Activated CD4-positive, alpha-beta T cell treated with anti-CD3 and anti-CD28 coated beads, Interleukin-2, Interleukin-6, amounts not matched to agents 100 ng/mL and 50 ng/mL, durations not matched to agents 16 hours and 8 hours (primary cell): ENCODE measurements at regions not wholly inside any gene's neighbourhood (a gene's known extent, or its start where the extent isn't known, plus 50 kb on each side); places are given as distances from the start of the nearest gene placed in this dataset.
"Not testable (repeated sequence)": the region's sequence is repeated elsewhere in the genome, so short reads cannot be mapped to it uniquely, and the experiment has no call there.

Source experiments
- DNase-seq: peaks from one replicate; pipeline ENCODE4 v3.0.0-alpha.2; 2020

DNA sequence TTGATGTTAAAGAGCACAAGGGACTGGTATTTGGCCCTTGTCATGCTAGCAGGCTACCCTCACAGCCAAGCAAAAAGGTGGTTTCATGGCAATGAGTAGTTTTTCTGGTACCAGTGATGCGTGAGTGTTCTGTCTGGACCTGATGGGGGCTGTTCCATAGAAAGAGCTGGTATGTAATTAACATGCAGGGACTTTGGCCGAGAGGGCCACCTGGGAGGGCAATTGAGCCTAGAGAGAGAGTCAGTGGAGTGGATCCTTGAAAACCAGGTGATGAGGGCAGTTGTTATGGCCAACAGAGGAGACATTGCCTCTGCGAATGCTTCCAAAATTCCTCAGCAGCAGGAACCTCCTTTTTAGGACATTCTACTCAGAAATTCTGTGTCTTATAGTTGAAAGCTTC lies 383.3 kb downstream of the PSAT1 start:
- DNase-seq: no peak

DNA sequence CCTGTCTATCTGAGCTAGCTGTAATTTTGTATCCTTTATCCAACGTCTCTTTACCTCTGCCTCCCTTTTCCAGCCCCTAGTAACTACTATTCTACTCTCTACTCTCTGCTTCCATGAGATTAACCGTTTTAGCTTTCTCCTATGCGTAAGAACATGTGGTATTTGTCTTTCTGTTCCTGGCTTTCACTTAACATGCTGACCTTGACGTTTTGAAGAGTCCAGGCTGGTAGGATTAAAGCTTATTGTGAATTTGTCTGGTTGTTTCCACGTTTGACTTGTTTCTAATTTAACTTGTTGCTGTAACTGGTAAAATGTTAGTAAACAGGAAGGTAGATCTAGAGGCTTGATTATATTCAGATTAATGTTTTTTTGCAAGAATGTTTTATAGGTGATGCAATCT lies 385.3 kb downstream of the PSAT1 start:
- no peak for DNase-seq

- no peak for DNase-seq
Observed at GRCh38 chr9:78685471-78685870, 388.5 kb downstream of the PSAT1 start.

DNA sequence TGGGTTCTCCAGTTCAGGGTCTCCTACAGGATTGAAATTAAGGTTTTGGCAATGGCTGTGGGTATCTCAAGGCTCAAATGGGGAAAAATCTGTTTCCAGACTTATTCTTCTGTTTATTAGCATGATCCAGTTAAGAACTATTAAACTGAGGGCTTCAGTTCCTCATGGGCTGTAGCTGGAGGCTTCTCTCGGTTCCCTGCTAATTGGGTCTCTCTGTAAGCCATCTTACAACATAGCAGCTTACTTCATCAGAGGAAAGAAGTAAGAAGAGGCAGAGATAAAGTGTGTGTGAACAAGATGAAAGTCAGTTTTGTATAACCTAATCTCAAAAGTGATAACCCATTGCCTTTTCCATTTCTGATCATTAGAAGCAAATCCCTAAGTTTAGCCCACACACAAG lies 391.9 kb downstream of the PSAT1 start:
- no peak for DNase-seq

DNA sequence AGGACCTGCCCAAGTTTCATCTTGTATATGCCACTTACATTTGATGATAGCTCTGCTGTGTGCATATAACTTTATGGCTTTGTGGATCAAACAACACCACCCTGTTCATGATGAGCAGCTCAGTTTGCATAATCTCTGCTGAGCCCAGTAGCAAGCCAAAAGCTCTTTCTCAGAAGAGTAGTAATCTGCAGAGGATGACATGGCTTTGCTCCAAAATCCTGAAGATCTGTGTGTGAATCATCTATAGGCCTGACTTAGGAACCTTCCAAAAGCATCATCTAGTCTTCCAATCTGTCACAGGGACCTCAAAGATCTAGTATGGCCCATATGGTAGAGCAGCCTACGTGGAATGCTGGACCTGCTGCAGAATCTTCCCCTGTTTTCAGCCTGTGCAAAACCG lies 394.6 kb downstream of the PSAT1 start:
- DNase-seq: no peak

DNA sequence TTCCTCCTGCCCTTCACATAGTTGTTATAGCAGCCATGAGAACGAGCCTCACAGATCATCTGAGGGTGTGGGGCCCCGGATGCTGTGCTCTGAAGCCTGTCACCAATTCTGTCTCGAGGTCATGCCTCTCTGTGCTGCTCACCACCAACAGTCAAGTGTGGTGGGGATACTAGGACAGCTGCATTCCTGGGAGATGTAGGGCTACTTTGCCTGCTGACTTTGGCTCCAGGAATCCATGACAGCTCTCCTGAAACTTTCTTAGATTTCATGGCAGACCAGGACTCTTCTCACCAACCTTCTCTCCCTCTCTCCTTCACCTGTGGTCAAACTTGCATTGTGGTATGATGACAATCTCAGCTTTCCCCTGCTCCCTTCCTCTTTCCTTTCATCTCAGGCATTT lies 395.9 kb downstream of the PSAT1 start:
- DNase-seq: no peak

DNA sequence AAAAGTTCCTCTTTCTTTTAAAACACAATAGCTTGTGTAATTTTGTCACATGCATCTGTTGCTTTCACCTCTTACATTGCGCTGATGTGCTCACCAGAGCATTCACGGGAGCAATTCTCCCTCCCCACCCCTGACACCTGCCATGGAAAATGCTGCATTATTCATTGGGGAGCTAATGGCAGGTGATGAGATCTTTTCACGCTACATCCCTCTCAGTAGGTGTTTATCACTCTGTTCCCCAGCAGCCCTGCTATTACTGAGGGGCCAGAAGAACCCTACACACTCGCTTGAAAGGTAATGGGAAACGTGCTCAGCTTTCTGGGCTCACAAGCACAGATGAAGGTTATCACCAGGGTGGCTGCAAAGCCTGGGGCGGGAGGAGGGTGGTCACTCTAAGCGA lies 398.0 kb downstream of the PSAT1 start:
- no peak for DNase-seq

- no peak for DNase-seq
Observed at GRCh38 chr9:78695519-78695918, 398.6 kb downstream of the PSAT1 start.

GRCh38 chr9:78697618-78698017 lies 400.7 kb downstream of the PSAT1 start:
- no peak for DNase-seq

- DNase-seq: no peak
Observed at GRCh38 chr9:78698371-78698770, 401.4 kb downstream of the PSAT1 start.

DNA sequence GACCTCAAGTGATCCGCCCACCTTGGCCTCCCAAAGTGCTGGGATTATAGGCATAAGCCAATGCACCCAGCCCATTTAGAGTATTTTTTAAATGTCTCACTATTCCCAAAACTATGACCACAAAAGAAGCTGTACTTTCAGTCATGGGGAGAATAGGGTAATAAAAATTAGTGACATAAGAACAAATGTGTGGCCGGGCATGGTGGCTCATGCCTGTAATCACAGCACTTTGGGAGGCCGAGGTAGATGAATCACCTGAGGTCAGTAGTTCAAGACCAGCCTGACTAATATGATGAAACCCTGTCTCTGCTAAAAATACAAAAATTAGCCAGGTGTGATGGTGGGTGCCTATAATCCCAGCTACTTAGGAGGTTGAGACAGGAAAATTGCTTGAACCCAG lies 402.3 kb downstream of the PSAT1 start:
- DNase-seq: not testable (repeated sequence)

DNA sequence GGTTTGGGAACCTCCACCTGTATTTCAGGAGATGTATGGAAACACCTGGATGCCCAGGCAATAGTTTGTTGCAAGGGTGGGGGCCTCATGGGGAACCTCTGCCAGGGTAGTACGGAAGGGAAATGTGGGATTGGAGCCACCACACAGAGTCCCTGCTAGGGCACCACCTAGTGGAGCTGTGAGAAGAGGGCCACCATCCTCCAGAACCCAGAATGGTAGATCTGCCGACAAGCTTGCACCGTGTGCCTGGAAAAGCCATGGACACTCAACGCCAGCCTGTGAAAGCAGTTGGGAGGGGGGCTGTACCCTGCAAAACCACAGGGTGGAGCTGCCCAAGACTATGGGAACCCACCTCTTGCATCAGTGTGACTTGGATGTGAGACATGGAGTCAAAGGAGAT lies 407.2 kb downstream of the PSAT1 start:
- DNase-seq: not testable (repeated sequence)

DNA sequence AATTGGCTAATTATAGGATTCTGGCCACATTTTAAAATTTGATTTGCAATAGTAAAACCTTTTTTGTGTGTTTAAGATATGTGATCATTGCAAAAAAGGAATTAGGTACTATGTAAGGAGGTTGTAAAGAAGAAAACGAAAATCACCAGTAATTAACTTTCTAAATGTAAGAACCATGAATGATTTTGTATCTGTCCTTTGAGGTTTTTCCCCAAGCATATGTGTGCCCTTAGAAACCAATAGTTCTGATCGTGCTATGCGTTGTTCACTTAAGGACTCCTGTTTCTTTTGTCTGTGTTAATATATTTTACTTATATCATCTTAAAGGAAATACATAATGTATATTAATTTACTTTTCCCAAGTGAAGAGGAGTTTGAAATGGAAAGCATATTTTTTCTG lies 410.2 kb downstream of the PSAT1 start:
- no peak for DNase-seq

GRCh38 chr9:78707481-78707991 lies 410.6 kb downstream of the PSAT1 start:
- no peak for DNase-seq

DNA sequence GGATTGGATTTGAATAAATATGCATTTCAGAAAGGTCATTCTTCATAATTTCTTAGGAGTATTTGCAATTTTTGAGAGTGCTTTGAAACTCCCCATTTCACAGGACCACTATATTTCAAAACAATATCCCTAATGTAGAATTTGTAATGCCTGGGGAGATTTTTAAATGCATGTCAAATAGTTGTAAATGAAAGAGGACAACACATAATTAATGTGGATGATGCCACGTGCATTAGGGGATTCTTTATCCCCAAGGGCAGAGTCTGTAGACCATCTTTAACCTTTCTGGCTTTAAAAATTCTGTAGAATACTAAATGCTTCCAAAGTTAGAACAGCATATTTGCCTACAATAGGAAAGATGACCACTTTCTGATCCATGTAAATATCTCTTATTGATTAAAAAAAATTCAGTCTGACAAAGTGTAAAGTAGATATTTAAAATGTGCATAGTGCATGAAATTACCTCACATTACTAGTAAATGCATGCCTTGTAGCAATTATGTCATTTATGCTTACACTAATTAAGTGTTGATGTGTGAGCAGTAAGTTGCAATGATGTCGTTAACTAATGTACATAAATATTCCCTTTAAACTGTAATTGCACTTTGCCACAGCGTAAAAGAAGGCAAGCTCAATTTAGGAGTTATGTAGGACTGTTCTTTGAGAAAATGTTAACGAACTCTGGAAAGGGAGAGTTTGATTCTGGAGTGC lies 416.1 kb downstream of the PSAT1 start:
- DNase-seq: no peak

GRCh38 chr9:78713614-78714405 lies 416.9 kb downstream of the PSAT1 start:
- DNase-seq: no peak

GRCh38 chr9:78714576-78714975 lies 417.7 kb downstream of the PSAT1 start:
- no peak for DNase-seq

- not testable (repeated sequence) for DNase-seq
Observed at GRCh38 chr9:78719029-78719428, 422.1 kb downstream of the PSAT1 start.

GRCh38 chr9:78724896-78725295 lies 428.0 kb downstream of the PSAT1 start:
- no peak for DNase-seq

DNA sequence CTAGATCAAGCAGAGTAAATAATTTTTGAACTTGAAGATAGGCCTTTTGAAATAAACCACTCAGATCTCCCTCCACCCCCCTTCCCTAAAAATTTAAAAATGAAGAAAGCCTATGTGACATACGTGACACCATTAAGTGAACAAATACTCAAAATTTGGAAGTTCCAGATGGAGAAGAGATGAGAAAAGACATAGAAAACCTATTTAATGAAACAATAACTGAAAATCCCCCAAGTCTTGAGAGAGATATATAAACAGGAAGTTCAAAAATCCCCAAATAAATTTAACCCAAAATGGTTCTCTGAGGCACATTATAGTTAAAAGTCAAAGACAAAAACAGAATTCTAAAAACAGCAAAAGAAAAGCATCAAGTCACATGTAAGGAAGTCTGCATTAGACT lies 428.6 kb downstream of the PSAT1 start:
- no peak for DNase-seq

DNA sequence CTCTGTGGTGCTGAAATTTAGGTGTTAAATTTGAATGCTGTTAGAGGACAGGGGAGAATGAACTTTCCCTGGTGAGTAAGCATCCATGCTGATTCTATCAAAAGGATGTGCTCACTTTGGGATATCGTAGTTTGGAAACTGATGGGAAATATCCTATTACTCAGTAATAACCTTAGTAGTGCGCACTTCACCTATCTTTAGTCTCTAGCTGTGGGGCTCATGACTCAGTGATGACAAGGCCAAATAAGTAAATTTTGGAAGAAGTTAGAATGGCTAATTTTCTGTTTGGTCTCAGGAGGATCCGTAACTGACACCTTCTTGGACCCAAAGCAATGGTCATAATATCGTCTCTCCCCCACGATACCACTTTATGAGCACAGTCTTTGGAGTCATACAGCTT lies 448.4 kb downstream of the PSAT1 start:
- DNase-seq: no peak

GRCh38 chr9:78746010-78746409 lies 449.1 kb downstream of the PSAT1 start:
- DNase-seq: no peak

DNA sequence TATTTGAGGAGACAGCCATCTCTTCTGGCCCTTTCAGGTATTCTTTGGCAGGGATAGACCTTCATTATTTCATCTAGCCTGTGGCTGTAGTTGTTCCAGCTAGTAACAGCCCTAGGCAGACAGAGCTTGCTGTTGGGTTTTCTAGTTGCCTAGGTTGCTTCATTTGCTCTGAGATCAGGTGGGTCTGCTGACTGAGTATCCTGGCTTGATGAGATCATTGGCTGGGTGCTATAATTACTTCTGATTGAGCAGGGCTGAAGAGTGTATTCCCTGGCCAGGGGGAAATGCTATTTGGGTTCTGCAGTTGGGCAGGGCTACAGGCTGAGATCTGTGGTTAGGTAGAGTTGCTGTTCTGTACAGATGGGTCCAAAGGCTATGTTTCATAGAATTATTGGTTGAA lies 456.1 kb downstream of the PSAT1 start:
- no peak for DNase-seq

GRCh38 chr9:78756813-78757510 lies 460.0 kb downstream of the PSAT1 start:
- no peak for DNase-seq
